Body of pancreas (tissue), 4 donors: ENCODE measurements at regions not wholly inside any gene's neighbourhood (a gene's known extent, or its start where the extent isn't known, plus 50 kb on each side); places are given as distances from the start of the nearest gene placed in this dataset.

ENCODE experiments used
- POLR2A ChIP-seq, 3 donors: fragments of 450-650 bp; IDR thresholded peaks; one replicate each; pipeline ENCODE4 v1.6.1; 2016; ENCODE audit warnings: antibody characterized with exemption in 3 of 3, mild to moderate bottlenecking in 2 of 3
- TF ChIP-seq, protein P1 (sequence below), 7 experiments: fragments of 450-650 bp in 4 of 7; fragments of 200-600 bp in 3 of 7; sonication (generic) in 3 of 7; IDR thresholded peaks; one replicate each; pipeline ENCODE4 v1.5.1; 2016 to 2019; ENCODE audit warnings: antibody characterized with exemption in 7 of 7

DNA sequence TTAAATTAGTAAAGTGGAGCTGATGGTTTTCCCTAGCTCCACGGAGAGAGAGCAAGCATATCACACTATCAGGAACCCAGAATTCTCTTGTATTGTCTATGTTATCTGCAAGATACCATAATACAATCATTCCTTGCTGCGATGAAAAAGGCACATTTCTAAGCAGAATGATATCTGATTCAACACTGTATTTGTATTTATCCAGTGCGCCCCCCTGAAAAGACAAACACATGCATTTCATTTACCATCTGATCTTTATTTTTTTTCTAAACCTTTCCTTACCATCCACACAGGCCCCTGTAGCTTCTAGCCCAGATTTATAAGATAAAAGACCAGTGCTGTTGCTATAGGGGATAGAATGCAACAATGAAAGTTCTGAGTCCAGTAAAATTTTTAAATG lies 420.6 kb downstream of the TDRD15 start:
- TF ChIP-seq, protein P1, sequence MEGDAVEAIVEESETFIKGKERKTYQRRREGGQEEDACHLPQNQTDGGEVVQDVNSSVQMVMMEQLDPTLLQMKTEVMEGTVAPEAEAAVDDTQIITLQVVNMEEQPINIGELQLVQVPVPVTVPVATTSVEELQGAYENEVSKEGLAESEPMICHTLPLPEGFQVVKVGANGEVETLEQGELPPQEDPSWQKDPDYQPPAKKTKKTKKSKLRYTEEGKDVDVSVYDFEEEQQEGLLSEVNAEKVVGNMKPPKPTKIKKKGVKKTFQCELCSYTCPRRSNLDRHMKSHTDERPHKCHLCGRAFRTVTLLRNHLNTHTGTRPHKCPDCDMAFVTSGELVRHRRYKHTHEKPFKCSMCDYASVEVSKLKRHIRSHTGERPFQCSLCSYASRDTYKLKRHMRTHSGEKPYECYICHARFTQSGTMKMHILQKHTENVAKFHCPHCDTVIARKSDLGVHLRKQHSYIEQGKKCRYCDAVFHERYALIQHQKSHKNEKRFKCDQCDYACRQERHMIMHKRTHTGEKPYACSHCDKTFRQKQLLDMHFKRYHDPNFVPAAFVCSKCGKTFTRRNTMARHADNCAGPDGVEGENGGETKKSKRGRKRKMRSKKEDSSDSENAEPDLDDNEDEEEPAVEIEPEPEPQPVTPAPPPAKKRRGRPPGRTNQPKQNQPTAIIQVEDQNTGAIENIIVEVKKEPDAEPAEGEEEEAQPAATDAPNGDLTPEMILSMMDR (IDR thresholded peaks at IDR 0.05) = no peak
- no peak for TF ChIP-seq POLR2A (IDR thresholded peaks at IDR 0.05)
